HepG2 (cell line): ENCODE measurements at regions not wholly inside any gene's neighbourhood (a gene's known extent, or its start where the extent isn't known, plus 50 kb on each side); places are given as distances from the start of the nearest gene placed in this dataset.

ENCODE experiments used
- AGO1 ChIP-seq: fragments of 200-400 bp; formaldehyde crosslinking; IDR thresholded peaks from 2 replicates; pipeline ENCODE4 v1.6.1; 2017; ENCODE audit warnings: mild to moderate bottlenecking, low read depth, low read length, moderate library complexity; ENCODE audit not compliant: poor library complexity, severe bottlenecking
- CHCHD3 ChIP-seq: sonication (generic); formaldehyde crosslinking; IDR thresholded peaks from 2 replicates; pipeline ENCODE4 v1.8.0; 2022; ENCODE audit warnings: mild to moderate bottlenecking, missing genetic modification reagents, moderate library complexity
- HNRNPH1 ChIP-seq: fragments of 200-400 bp; formaldehyde crosslinking; optimal IDR thresholded peaks from 2 replicates; pipeline ENCODE3; 2017; ENCODE audit warnings: mild to moderate bottlenecking, low read depth, low read length
- MAZ ChIP-seq, 2 experiments: sonication (generic) in 1 of 2; formaldehyde crosslinking in 1 of 2; IDR thresholded peaks; 2 replicates each; pipeline versions ENCODE4 v1.5.0 to v1.6.1; 2012 to 2020; ENCODE audit warnings: low read depth in 2 of 2, mild to moderate bottlenecking in 2 of 2, borderline replicate concordance in 1 of 2, improper control_type of control experiment in 1 of 2, low read length in 1 of 2, missing genetic modification reagents in 1 of 2, moderate library complexity in 1 of 2
- MEIS2 ChIP-seq: sonication (generic); formaldehyde crosslinking; IDR thresholded peaks from 2 replicates; pipeline ENCODE4 v1.9.0; 2021; ENCODE audit warnings: mild to moderate bottlenecking, missing genetic modification reagents
- NFYB ChIP-seq: sonication (generic); formaldehyde crosslinking; IDR thresholded peaks from 2 replicates; pipeline ENCODE4 v1.4.0; 2020; ENCODE audit warnings: missing genetic modification reagents
- PAX8 ChIP-seq: sonication (generic); formaldehyde crosslinking; IDR thresholded peaks from 2 replicates; pipeline ENCODE4 v1.8.0; 2022; ENCODE audit warnings: mild to moderate bottlenecking, missing genetic modification reagents, borderline replicate concordance
- PBX3 ChIP-seq: sonication (generic); formaldehyde crosslinking; IDR thresholded peaks from 2 replicates; pipeline ENCODE4 v1.8.1; 2023; ENCODE audit warnings: missing genetic modification reagents, inconsistent platforms, borderline replicate concordance
- RAD21 ChIP-seq: fragments of 450-650 bp; formaldehyde crosslinking; IDR thresholded peaks from 2 replicates; pipeline ENCODE4 v1.5.0; 2020; ENCODE audit warnings: mild to moderate bottlenecking
- SUZ12 ChIP-seq: fragments of 150-350 bp; IDR thresholded peaks from 2 replicates; pipeline ENCODE4 v1.6.1; 2014; ENCODE audit warnings: low read depth, low read length
- TBX2 ChIP-seq: sonication (generic); formaldehyde crosslinking; IDR thresholded peaks from 2 replicates; pipeline ENCODE4 v1.5.0; 2020; ENCODE audit warnings: missing genetic modification reagents, mild to moderate bottlenecking, borderline replicate concordance
- TMF1 ChIP-seq: sonication (generic); formaldehyde crosslinking; IDR thresholded peaks from 2 replicates; pipeline ENCODE4 v1.8.1; 2022; ENCODE audit warnings: low read depth, missing genetic modification reagents
- ZNF614 ChIP-seq: IDR thresholded peaks from 2 replicates; pipeline ENCODE4 v1.6.1; 2018; ENCODE audit warnings: missing biosample characterization, missing genetic modification reagents, inconsistent platforms, borderline replicate concordance
- TF ChIP-seq, protein P1 (sequence below): sonication (generic); formaldehyde crosslinking; IDR thresholded peaks from 2 replicates; pipeline ENCODE4 v1.8.1; 2023; ENCODE audit warnings: missing genetic modification reagents, mild to moderate bottlenecking, borderline replicate concordance

DNA sequence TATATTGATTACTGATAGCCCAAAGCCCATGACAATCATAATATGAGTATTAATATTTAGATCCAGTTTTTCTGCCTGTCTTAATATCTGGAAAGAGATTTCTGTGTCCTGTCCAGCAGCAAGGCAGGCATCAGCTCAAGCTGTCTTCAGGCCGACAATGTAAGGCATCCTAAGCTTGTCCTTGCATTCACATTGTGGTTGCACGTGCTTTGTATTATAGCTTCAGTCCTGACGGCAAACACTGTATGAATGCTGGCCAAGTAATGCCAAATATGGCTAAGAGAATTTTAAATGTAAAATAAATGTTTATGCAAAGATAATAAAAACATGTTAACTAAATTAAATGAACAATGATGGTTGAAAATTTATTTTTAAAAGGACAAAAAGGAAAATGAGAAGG lies 255.7 kb upstream of the RPS6KA3 start:
- TF ChIP-seq TMF1 (CRISPR knock-in tag), result no peak
- no peak for TF ChIP-seq PBX3 (CRISPR knock-in tag)
- no peak for TF ChIP-seq AGO1
- no peak for TF ChIP-seq PAX8 (CRISPR knock-in tag)
- no peak for TF ChIP-seq RAD21 (CRISPR knock-in tag)
- TF ChIP-seq, protein P1, sequence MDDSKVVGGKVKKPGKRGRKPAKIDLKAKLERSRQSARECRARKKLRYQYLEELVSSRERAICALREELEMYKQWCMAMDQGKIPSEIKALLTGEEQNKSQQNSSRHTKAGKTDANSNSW, result no peak
- no peak for TF ChIP-seq SUZ12
- no peak for TF ChIP-seq NFYB (CRISPR knock-in tag)
- no peak for TF ChIP-seq HNRNPH1
- no peak for TF ChIP-seq CHCHD3 (CRISPR knock-in tag)
- TF ChIP-seq MEIS2 (CRISPR knock-in tag), result no peak
- no peak for TF ChIP-seq TBX2 (CRISPR knock-in tag)
- no peak for TF ChIP-seq MAZ (IDR thresholded peaks at IDR 0.05; ENCODE audit: borderline replicate concordance, low read depth, low read length)
- no peak for TF ChIP-seq MAZ (CRISPR knock-in tag; IDR thresholded peaks at IDR 0.05; ENCODE audit: low read depth)
- no peak for TF ChIP-seq ZNF614 (CRISPR knock-in tag)
